NCI-H128 (cell line): ENCODE measurements at regions not wholly inside any gene's neighbourhood (a gene's known extent, or its start where the extent isn't known, plus 50 kb on each side); places are given as distances from the start of the nearest gene placed in this dataset.

ENCODE experiments used
- DNase-seq: peaks from one replicate; lab custom pipeline; 2025; ENCODE audit not compliant: unreplicated experiment; lab: John Stamatoyannopoulos, UW

GRCh38 chr7:68256295-68256694 is 1259.7 kb downstream of the TYW1 start:
- DNase-seq = no peak

GRCh38 chr7:68258609-68259008 is 1262.0 kb downstream of the TYW1 start:
- no peak for DNase-seq

DNA sequence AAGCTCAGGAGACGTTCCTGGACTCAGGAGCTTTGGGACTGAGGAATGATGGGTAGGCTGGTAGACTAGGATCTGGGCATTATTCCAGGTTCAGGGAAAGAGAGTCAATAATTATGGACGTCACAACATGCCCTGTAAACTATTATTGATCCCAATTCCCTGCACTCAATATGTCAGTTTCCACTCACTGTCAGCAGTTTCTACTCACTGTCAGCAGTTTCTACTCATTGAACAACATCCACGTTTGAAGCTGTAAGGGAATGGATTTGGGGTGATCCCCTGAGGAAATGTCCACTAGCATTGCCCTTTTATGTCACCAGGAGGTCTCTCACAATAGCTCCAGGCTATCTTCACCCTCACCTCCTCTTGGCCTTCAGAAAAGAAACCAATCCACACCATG is 1268.6 kb downstream of the TYW1 start:
- DNase-seq = no peak

DNA sequence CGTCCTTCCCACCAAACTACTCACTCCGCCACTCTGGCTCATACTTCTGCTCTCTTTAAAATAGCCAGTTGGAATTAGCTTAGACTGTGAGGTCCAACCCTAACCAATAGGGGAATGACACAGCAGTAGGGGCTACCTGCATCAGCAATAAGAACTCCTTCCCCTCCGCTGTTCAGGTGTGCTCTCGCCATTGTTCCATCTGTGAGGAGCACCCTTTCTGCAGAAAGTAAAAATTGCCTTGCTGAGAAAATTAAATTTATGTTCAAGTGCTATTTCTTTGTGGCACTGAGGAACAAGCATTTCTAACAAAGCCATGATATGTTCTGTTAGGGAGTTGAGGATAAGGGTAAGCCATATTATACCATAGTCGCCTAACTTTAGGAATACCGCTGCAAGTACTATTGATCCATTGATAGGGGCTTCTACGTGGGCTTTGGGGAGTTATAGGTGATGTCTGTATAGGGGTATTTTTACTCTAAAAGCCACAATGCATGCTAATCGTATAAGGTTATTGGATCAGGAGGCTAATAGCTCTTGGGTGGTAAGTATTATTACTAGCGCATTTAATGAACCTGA is 1269.5 kb downstream of the TYW1 start:
- DNase-seq = no peak

- no peak for DNase-seq
Observed at GRCh38 chr7:68267486-68267885, 1270.9 kb downstream of the TYW1 start.

DNA sequence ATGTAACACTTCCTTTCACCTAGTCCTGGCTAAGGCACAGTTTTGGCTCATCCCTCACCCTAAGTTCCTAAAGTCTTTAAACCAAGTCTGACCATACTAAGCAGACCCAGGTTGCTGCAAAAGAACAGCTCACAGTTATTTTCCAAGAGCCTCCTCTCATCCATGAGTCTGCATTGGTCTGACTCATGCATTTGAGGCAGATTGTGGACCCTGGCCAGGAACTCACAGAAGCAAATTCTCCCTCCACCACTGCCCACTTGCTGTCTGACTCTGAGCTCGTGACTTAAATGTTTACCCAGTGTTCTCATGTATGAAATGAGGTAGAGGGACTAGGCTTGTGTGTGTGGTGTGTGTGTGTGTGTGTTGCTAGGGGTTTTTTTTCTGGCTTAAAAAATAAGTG is 1272.8 kb downstream of the TYW1 start:
- no peak for DNase-seq

GRCh38 chr7:68272507-68272906 is 1275.9 kb downstream of the TYW1 start:
- DNase-seq = no peak

DNA sequence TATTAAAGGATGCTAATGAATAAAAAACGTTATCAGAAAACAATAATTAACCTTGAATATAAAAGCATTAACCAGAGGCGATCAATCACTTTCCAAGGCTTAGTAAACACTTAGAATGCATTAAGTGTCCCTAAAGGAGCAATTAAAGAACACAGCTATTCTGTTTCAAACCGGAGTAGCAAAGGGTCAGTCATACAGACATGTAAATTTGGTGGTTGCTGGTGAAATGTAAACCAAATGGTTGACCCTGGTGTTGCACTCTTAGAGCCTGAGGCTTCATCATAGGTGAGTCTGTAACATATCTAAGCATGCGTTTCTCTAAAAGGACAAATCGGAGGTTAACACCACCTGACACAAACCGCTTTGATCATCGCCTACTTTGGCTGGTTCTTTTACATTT is 1280.1 kb downstream of the TYW1 start:
- no peak for DNase-seq

DNA sequence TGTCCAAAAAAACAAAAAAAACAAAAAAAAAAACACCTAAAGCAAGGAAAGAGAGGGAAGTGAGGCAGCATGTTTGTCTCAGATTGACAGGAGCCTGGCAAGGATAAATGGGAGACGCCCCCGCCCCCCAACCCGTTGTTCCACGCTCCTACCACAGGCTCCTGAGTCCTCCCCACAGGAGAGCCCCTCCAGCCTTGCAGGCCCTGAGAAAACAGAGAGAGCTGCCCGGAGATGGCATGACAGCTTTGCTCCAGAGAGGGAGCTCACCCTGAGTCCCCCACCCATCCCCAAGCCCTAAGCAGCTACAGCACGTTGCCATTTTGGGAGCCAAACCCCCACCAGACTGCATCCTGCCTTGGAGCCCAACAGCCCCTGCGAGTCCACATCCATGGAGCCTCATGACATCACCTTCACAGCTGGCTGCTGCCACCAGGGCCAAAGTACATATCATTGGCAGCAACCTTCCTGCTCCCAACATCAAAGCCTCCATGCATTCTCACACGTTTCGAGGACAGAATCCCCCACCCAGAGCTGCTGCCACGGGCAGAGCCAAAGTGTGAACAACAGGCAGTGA is 1283.3 kb downstream of the TYW1 start:
- no peak for DNase-seq

DNA sequence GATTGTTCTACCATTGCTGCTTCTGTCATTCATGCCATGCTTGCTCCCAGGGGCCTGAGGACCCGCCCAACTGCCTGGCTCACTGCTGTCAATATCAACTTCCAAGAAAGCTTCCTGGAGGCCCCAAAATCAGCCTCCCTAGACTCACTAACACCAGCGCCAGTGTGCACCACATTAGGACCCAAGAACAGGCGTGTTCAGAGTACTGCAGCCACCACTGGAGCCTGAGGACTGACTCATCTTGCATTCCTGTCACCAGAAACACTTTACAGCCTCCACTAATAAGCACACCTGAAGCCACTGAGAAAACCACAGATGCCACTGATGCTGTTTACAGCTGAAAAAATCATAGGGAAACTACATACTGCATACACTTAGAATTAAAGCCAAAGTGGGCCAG is 1284.3 kb downstream of the TYW1 start:
- no peak for DNase-seq

- DNase-seq = no peak
Observed at GRCh38 chr7:68288144-68288593, 1291.5 kb downstream of the TYW1 start.

DNA sequence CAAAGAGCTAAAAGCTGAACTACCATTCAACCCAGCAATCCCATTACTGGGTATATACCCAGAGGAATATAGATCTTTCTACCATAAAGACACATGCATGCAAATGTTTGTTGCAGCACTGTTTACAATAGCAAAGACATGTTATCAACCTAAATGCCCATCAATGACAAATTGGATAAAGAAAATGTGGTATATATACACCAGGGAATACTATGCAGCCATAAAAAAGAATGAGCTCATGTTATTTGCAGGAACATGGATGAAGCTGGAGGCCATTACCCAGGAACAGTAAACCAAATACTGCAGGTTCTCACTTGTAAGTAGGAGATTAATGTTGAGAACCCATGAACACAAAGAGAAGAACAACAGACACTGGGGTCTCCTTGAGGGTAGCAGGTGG is 1295.1 kb downstream of the TYW1 start:
- DNase-seq = no peak

GRCh38 chr7:68295386-68295785 is 1298.8 kb downstream of the TYW1 start:
- DNase-seq = no peak

DNA sequence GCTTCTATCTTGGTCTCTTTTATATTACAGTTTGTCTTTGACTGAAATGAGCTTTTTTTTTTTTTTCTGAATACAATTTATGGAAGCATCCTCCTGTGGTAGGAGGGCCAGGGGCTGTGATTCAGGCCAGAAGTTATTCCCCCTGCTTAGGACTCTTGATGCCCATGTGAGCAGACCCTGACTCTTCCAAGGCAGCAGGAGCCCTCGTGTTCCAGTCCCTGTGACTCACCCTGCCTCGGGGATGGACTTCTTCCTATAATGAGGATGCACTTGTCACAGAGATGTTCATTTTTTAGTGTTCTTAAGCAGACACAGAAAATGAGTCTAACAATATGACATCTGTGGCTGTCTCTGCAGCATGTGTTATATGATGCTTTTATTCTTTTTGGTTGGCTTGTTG is 1293.7 kb upstream of the AUTS2 start:
- no peak for DNase-seq

DNA sequence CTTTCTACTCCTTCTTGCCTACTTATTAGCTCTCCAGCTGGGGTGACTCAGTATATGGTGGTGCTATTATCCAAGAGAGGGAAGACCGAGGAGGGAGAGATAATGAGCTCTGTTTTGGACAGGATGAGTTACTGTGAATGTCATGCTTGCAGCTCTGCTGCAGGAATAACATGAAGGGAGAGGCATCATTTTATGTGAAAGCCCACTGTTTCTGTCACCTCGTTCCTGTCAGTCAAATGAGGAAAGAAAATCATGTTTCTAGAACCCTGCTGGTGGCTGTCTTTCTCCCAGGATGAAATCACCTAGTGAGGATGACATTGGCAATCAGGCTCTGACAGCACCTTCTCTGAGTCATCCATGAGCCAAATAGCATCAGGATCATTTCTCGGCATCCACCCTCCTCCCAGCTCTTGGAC is 1291.6 kb upstream of the AUTS2 start:
- no peak for DNase-seq

DNA sequence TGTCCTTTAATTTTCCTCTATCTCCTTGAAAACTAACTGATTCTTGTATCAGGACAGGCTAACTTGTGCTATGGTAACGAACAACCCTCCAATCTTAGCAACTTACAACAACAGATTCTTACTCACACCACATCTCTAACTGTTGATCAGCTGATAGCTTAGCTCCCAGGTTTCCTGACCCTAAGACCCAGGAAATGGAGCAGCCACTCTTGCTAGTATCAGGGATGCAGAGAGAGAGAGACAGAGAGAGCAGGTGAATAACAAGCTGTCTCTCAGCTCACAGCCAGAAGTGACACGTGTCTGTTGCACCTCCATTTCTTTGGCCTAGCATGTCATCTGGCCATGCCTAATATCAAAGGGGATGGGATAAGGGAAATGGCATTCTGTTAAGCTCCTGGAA is 1289.0 kb upstream of the AUTS2 start:
- no peak for DNase-seq

GRCh38 chr7:68309806-68310205 is 1288.5 kb upstream of the AUTS2 start:
- no peak for DNase-seq

DNA sequence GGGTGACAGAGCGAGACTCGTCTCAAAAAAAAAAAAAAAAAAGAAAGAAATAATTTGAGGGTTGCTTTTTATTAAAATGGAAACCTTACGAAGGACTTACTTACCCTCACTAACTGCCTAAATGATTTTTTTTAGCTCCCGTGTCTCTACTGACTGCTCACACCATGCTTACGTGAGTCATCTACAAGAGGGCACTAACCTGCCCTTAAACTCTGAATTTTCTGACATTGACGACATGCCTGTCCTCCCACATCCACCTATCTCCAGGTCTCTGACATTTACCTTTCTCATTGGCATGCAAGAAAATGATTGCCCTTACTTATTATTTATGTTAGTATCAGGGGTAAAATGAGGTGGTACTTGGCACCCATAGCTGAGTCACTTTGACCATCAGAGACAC is 1286.3 kb upstream of the AUTS2 start:
- DNase-seq = no peak

- DNase-seq = no peak
Observed at GRCh38 chr7:68313806-68314205, 1284.5 kb upstream of the AUTS2 start.

- no peak for DNase-seq
Observed at GRCh38 chr7:68314208-68314607, 1284.1 kb upstream of the AUTS2 start.

- no peak for DNase-seq
Observed at GRCh38 chr7:68317476-68317875, 1280.8 kb upstream of the AUTS2 start.

- no peak for DNase-seq
Observed at GRCh38 chr7:68319061-68319460, 1279.2 kb upstream of the AUTS2 start.

DNA sequence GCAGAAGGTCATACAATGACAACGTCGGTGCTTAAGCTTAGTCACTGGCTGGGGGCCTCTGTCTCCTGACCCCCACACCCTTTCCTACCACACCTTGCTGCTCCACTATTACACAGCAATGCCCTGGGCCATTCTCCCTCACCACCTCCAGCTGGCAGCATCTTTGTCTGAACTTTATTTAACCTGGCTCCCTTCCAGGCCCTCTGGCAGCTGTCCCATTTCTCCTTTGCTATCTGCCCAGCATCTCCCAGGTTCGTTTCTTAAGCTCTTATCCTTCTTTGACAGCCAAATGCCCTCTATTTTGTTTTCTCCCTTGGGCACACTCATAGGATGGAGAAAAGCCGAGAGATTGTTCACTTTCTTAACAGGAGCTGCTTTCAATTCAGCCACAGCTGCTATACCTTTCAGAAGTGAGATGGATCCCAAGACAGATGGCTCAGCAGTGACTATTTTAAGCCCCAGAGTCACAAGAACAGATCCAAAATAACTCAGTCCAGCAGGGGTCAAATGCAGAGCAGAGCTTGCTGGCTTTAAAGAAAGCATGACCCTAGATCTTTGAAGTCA is 1277.1 kb upstream of the AUTS2 start:
- peak; percentile 81 for DNase-seq
